ENCODE measurements at regions not wholly inside any gene's neighbourhood (a gene's known extent, or its start where the extent isn't known, plus 50 kb on each side); places are given as distances from the start of the nearest gene placed in this dataset.
"Not testable (repeated sequence)": the region's sequence is repeated elsewhere in the genome, so short reads cannot be mapped to it uniquely, and the experiment has no call there.

GRCh38 chr17:21511363-21512195, 135.4 kb downstream of the KCNJ12 start:
- H3K4me3 ChIP-seq (ENCODE audit: low read length) = peak overlapping the region; percentile 52
- DNase-seq (ENCODE audit: low read depth) = peak; percentile 46
- peak; percentile 77 for TF ChIP-seq CTCF (conservative IDR thresholded peaks at IDR 0.05; ENCODE audit: low read depth, low read length)

DNA sequence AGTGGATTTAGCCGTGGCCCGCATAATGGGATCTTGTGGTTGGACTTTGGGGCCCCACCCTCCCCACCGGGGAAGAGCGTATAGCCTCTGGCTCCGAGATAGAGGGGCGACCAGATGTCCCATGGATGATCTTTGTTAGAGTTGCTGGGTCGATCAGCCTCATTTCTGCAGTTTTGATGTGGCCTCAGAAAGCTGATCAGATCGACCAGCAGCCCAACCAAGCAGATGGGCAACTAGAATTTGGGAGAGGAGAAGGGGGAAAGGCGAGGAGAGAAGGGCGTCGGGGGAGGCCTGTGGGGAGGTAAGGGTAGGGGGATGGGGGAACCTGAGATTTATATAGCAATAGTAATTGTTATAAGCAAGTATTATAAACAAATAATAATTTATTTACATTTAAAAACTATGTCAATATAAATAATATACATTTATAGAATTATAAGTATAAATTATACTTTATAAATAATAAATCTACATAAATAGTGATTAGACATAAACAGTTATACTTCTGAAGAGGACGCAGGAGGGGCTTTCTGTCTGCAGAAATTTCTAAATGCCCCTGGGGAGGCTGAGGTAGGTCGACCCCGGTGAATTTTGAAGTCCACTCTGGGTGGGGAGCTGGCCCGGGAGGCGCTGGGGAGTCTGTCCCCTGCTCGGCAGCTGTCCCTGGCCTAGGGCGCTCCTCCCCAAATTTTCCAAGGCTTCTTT, 136.3 kb downstream of the KCNJ12 start:
- DNase-seq (ENCODE audit: low read depth) = no peak
- no peak for TF ChIP-seq CTCF (conservative IDR thresholded peaks at IDR 0.05; ENCODE audit: low read depth, low read length)

DNA sequence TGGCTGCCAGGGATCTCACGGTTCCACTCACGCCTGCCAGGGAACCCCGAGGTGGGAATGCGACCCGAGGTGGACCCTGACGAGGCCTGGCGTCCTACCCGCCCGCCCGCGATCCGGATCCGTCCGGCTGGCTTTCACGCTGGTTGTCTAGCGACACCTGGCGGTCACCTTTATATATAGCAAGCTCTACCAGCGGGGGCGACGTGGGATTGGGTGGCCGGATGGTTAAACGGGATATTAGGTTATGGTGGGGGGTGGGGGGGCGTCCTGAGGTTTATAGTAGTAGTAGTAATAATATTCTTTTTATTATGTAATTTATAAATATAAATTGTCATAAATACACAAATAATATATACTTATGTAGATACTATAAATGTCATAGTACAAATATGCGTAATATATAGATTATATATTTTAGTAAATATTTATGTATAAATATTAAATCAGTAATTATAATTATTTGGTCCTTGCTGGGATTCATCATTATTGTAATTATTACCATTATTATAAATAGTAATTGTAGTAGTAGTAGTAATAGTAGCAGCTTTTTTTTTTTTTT, 136.9 kb downstream of the KCNJ12 start:
- peak; percentile 15 for DNase-seq (ENCODE audit: low read depth)
- TF ChIP-seq CTCF (conservative IDR thresholded peaks at IDR 0.05; ENCODE audit: low read depth, low read length) = peak; percentile 75
- H3K4me3 ChIP-seq (ENCODE audit: low read length) = no peak overlapping the region

More for the DNA sequence above, 136.3 kb downstream of the KCNJ12 start:
- no peak overlapping the region for H3K4me3 ChIP-seq (ENCODE audit: low read length)

DNA sequence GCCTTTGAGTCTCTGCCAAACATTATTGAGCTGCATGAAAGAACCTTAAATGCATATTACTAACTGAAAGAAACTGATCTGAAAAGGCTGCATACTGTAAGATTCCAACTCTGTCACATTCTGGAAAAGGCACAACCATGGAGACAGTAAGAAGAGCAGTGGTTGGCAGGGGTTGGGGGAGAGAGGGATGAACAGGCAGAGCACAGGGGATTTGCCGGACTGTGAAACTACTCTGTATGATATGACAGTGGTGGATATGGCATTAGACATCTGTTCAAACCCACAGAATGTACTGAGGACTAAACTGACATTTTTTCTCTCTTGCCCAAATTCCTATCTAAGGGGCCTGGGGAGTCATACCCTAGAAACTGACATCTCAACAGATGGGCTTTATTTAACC, 138.4 kb downstream of the KCNJ12 start:
- DNase-seq (ENCODE audit: low read depth); H3K4me3 ChIP-seq (ENCODE audit: low read length): not testable (repeated sequence)

DNA sequence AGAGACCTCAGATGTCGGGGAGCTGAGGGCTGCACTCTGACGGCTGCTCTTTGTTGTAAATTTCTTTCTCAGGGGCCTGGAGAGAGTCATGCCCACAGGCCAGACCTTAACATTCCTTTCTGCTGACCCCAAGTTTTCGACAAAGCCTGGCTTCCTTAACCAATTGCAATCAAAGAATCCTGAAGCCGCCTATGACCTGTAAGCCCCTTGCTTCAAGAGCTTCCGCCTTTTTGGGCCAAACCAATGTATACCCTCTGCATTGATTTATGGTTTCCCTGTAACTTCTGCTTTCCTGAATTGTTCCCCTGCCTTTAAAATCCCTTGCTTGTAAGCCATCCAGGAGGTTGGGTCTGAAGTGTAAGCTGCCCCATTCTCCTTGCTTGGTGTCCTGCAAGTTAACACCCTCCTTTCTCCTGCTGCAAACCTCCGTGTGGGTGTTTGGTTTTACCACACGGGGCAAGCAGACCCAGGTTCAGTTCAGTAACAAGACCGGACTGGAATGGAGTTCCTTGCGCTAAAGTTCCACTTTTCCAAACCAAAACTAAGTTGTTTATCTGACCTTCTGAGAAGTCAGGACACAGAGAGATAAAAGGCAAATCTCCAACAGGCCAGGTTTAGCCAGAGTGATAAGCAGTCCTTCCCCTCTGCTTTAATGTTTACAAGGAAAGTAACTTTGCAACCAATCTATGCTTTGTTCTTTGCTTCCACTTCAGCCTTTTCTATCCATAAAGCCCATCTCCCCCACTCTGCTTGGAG, 141.6 kb downstream of the KCNJ12 start:
- H3K4me3 ChIP-seq (ENCODE audit: low read length) = no peak overlapping the region
- no peak for DNase-seq (ENCODE audit: low read depth)
- TF ChIP-seq CTCF (conservative IDR thresholded peaks at IDR 0.05; ENCODE audit: low read depth, low read length) = no peak

- DNase-seq (ENCODE audit: low read depth) = no peak
- no peak for TF ChIP-seq CTCF (conservative IDR thresholded peaks at IDR 0.05; ENCODE audit: low read depth, low read length)
- H3K4me3 ChIP-seq (ENCODE audit: low read length) = no peak overlapping the region
Observed at GRCh38 chr17:21522755-21523336, 146.7 kb downstream of the KCNJ12 start.
